ENCODE measurements at regions not wholly inside any gene's neighbourhood (a gene's known extent, or its start where the extent isn't known, plus 50 kb on each side); places are given as distances from the start of the nearest gene placed in this dataset.

- TF ChIP-seq POLR2A (IDR thresholded peaks at IDR 0.05) (no peak), POLR2AphosphoS5 (IDR thresholded peaks at IDR 0.05) (no peak)
- TF ChIP-seq, protein P1, sequence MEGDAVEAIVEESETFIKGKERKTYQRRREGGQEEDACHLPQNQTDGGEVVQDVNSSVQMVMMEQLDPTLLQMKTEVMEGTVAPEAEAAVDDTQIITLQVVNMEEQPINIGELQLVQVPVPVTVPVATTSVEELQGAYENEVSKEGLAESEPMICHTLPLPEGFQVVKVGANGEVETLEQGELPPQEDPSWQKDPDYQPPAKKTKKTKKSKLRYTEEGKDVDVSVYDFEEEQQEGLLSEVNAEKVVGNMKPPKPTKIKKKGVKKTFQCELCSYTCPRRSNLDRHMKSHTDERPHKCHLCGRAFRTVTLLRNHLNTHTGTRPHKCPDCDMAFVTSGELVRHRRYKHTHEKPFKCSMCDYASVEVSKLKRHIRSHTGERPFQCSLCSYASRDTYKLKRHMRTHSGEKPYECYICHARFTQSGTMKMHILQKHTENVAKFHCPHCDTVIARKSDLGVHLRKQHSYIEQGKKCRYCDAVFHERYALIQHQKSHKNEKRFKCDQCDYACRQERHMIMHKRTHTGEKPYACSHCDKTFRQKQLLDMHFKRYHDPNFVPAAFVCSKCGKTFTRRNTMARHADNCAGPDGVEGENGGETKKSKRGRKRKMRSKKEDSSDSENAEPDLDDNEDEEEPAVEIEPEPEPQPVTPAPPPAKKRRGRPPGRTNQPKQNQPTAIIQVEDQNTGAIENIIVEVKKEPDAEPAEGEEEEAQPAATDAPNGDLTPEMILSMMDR (IDR thresholded peaks at IDR 0.05): no peak
Observed at GRCh38 chr5:45017568-45017967, 208.8 kb downstream of the MRPS30 start.

Measured in prostate gland (tissue), 2 donors.